ENCODE measurements at regions not wholly inside any gene's neighbourhood (a gene's known extent, or its start where the extent isn't known, plus 50 kb on each side); places are given as distances from the start of the nearest gene placed in this dataset.
A peak's percentile ranks its signal among the peaks of the same experiment; 100 is the strongest.
"Not testable (repeated sequence)": the region's sequence is repeated elsewhere in the genome, so short reads cannot be mapped to it uniquely, and the experiment has no call there.

GRCh38 chr1:78325293-78325692 lies 165.5 kb upstream of the PTGFR start:
- no peak for DNase-seq (ENCODE audit: low spot score)
- TF ChIP-seq CTCF (IDR thresholded peaks at IDR 0.05; ENCODE audit: extremely low read depth, insufficient read depth, missing control alignments) = no peak
- in situ Hi-C loops (cut with MboI; ENCODE audit: low pct_unique_long_range_greater_than_20kb, low sequenced_read_pairs, unreplicated experiment) = no loop called here

GRCh38 chr1:78329475-78329874 lies 161.3 kb upstream of the PTGFR start:
- DNase-seq (ENCODE audit: low spot score) = no peak
- no peak for TF ChIP-seq CTCF (IDR thresholded peaks at IDR 0.05; ENCODE audit: extremely low read depth, insufficient read depth, missing control alignments)
- in situ Hi-C loops (cut with MboI; ENCODE audit: low pct_unique_long_range_greater_than_20kb, low sequenced_read_pairs, unreplicated experiment) = no loop called here

- TF ChIP-seq CTCF (IDR thresholded peaks at IDR 0.05; ENCODE audit: extremely low read depth, insufficient read depth, missing control alignments) = no peak
- in situ Hi-C loops (cut with MboI; ENCODE audit: low pct_unique_long_range_greater_than_20kb, low sequenced_read_pairs, unreplicated experiment) = no loop called here
Observed at GRCh38 chr1:78331799-78332198, 159.0 kb upstream of the PTGFR start.

GRCh38 chr1:78333502-78333901 lies 157.3 kb upstream of the PTGFR start:
- DNase-seq (ENCODE audit: low spot score) = no peak
- in situ Hi-C loops (cut with MboI; ENCODE audit: low pct_unique_long_range_greater_than_20kb, low sequenced_read_pairs, unreplicated experiment) = no loop called here
- TF ChIP-seq CTCF (IDR thresholded peaks at IDR 0.05; ENCODE audit: extremely low read depth, insufficient read depth, missing control alignments) = peak; percentile 60

More at GRCh38 chr1:78331799-78332198, 159.0 kb upstream of the PTGFR start:
- DNase-seq (ENCODE audit: low spot score) = no peak

GRCh38 chr1:78334114-78334513 lies 156.7 kb upstream of the PTGFR start:
- no peak for TF ChIP-seq CTCF (IDR thresholded peaks at IDR 0.05; ENCODE audit: extremely low read depth, insufficient read depth, missing control alignments)
- in situ Hi-C loops (cut with MboI; ENCODE audit: low pct_unique_long_range_greater_than_20kb, low sequenced_read_pairs, unreplicated experiment) = no loop called here
- no peak for DNase-seq (ENCODE audit: low spot score)

- in situ Hi-C loops (cut with MboI; ENCODE audit: low pct_unique_long_range_greater_than_20kb, low sequenced_read_pairs, unreplicated experiment) = no loop called here
- no peak for DNase-seq (ENCODE audit: low spot score)
- TF ChIP-seq CTCF (IDR thresholded peaks at IDR 0.05; ENCODE audit: extremely low read depth, insufficient read depth, missing control alignments) = no peak
Observed at GRCh38 chr1:78334952-78335351, 155.8 kb upstream of the PTGFR start.

- in situ Hi-C loops (cut with MboI; ENCODE audit: low pct_unique_long_range_greater_than_20kb, low sequenced_read_pairs, unreplicated experiment); DNase-seq (ENCODE audit: low spot score): not testable (repeated sequence)
Observed at GRCh38 chr1:78336751-78337150, 154.0 kb upstream of the PTGFR start.

All from GM13977 (cell line).